Ureter (tissue), 1 donor: ENCODE measurements at regions not wholly inside any gene's neighbourhood (a gene's known extent, or its start where the extent isn't known, plus 50 kb on each side); places are given as distances from the start of the nearest gene placed in this dataset.

Experiments
- DNase-seq: peaks from one replicate; pipeline ENCODE4 v3.0.0-alpha.2; 2020; ENCODE audit warnings: low spot score
- donor health status: DM: yes; HTN: yes; CAD: no.

DNA sequence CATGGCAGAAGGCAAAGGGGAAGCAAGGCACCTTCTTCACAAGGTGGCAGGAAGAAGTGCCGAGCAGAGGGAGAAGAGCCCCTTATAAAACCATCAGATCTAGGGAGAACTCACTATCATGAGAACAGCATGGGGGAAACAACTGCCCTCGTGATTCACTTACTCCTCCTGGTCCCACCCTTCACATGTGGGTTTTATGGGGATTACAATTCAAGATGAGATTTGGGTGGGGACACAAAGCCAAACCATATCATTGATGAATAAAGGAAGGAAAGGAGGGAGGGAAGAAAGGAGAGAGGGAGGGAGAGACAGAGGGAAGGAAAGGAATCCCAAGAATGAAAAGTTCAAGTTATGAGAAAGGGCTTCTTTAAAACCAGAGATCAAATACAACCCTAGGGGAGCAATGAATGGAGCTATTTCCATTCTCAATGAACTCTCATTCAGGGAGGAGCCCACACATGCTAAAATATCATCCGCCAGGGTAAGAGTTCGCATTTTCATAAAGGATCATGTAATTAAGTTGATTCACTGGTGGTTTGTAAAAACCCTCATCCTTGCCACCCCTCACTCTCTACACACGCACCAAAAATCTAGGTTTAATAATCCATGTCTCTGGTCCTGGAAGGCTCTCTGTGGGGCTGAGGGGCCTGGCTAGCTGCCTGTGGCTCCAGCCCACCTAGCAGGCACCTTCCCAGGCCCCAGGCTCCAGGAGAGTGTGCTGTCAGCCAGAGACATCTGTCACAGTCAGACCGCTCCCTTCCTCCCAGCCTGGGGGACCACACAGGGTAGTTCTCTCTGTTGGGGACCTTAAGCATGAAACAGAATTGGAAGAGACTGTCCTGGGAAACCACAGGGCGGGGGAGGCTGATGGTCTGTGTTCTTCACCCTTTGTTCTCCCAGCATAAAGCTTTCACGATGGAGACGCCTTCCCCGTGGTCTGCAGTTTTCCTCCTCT is 94.0 kb downstream of the CCDC185 start:
- DNase-seq = no peak

DNA sequence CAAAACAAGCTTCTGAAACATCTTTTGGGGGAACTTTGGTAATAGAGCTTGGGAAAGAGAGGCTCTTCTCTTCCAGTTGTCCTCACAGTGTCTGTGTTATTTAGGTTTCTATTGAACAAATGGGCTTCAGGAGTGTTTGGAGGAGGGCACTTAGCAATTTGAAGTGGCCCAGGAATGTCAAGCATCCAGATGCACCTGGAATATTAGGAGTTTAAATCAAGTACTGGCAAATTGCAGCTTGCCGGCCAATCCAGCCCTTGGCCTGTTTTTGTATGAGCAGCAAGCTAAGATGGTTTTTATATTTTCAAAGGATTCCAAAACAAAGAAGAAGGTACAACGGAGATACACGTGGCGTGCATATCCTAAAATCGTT is 94.7 kb downstream of the CCDC185 start:
- DNase-seq = no peak

DNA sequence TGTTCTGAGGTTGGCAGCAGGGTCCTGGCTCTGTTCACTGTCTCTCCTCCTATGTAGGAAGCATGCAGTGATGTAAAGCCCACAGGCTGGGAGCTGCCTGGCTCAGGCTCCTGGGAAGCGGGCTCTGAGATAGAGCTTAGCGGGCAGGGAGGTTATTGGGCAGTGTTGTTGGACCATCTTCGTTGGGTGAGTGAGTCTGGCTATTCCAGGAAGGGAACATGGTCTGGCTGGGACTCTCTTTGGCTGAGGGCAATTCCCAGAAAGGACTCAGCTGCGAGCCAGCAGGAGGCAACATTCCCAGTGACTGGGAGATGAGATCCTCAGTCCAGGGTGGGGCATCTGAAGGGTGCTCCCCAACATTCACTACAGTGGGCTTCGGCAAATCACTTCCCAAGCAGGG is 96.2 kb downstream of the CCDC185 start:
- DNase-seq = no peak

DNA sequence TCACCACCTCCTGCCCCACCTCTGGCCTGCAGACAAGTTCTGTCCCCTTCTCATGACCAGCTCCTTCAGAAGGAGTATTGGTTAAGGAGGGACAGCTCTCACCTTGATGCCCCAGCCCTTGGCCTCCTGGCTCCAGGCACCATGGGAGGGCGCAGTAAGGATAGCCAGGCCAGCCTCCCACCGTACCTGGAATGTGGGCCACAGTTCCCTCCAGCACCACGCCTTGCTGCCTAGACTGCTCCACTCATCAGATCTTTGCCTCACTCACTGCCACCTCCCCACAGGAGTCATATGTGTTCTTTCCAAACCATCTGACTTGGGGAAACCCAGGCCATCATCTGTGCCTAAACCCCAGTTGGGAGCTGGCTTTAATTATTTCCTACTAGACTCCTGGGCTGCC is 97.0 kb downstream of the CCDC185 start:
- no peak for DNase-seq
